ENCODE measurements at regions not wholly inside any gene's neighbourhood (a gene's known extent, or its start where the extent isn't known, plus 50 kb on each side); places are given as distances from the start of the nearest gene placed in this dataset.

GRCh38 chr5:118778941-118779340 lies 209.4 kb downstream of the DTWD2 start:
- DNase-seq: no peak

GRCh38 chr5:118777189-118777736 lies 211.1 kb downstream of the DTWD2 start:
- DNase-seq: no peak

- no peak for DNase-seq
These were observed 211.6 kb downstream of the DTWD2 start for GRCh38 chr5:118776755-118777154.

GRCh38 chr5:118775790-118776499 lies 212.4 kb downstream of the DTWD2 start:
- DNase-seq: no peak

GRCh38 chr5:118768607-118769175 lies 219.7 kb downstream of the DTWD2 start:
- DNase-seq: no peak

GRCh38 chr5:118762291-118762690 lies 226.1 kb downstream of the DTWD2 start:
- no peak for DNase-seq

- no peak for DNase-seq
These were observed 226.5 kb downstream of the DTWD2 start for GRCh38 chr5:118761814-118762213.

- no peak for DNase-seq
These were observed 235.4 kb downstream of the DTWD2 start for GRCh38 chr5:118752969-118753368.

GRCh38 chr5:118736396-118736795 lies 252.0 kb downstream of the DTWD2 start:
- DNase-seq: no peak

GRCh38 chr5:118733394-118733793 lies 255.0 kb downstream of the DTWD2 start:
- DNase-seq: no peak

GRCh38 chr5:118728191-118728590 lies 260.2 kb downstream of the DTWD2 start:
- DNase-seq: no peak

GRCh38 chr5:118726891-118727290 lies 261.5 kb downstream of the DTWD2 start:
- no peak for DNase-seq

GRCh38 chr5:118723021-118723338 lies 265.4 kb downstream of the DTWD2 start:
- DNase-seq: no peak

GRCh38 chr5:118722122-118723020 lies 266.0 kb downstream of the DTWD2 start:
- DNase-seq: no peak

GRCh38 chr5:118711727-118712126 lies 276.6 kb downstream of the DTWD2 start:
- DNase-seq: no peak

- DNase-seq: no peak
These were observed 282.2 kb downstream of the DTWD2 start for GRCh38 chr5:118705959-118706667.

GRCh38 chr5:118703241-118703640 lies 285.1 kb downstream of the DTWD2 start:
- no peak for DNase-seq

GRCh38 chr5:118701791-118702190 lies 286.6 kb downstream of the DTWD2 start:
- no peak for DNase-seq

- no peak for DNase-seq
These were observed 287.8 kb downstream of the DTWD2 start for GRCh38 chr5:118700510-118700909.

GRCh38 chr5:118698774-118699173 lies 289.6 kb downstream of the DTWD2 start:
- no peak for DNase-seq

- DNase-seq: no peak
These were observed 292.3 kb downstream of the DTWD2 start for GRCh38 chr5:118696076-118696475.

GRCh38 chr5:118692811-118693342 lies 295.5 kb downstream of the DTWD2 start:
- DNase-seq: no peak

Measured in activated CD4-positive, alpha-beta T cell treated with anti-CD3 and anti-CD28 coated beads for 48 hours (primary cell).